Ascending aorta (tissue), 2 donors: ENCODE measurements at regions not wholly inside any gene's neighbourhood (a gene's known extent, or its start where the extent isn't known, plus 50 kb on each side); places are given as distances from the start of the nearest gene placed in this dataset.
"Not testable (repeated sequence)": the region's sequence is repeated elsewhere in the genome, so short reads cannot be mapped to it uniquely, and the experiment has no call there.

Experiments
- DNase-seq, 2 donors: peaks; one replicate each; pipeline ENCODE4 v3.0.0-alpha.2; 2019; ENCODE audit warnings: low spot score in 2 of 2
- H3K27ac ChIP-seq, 2 donors: fragments of 200-600 bp; sonication (generic); one replicate each; pipeline ENCODE4 v1.5.1; 2016 to 2017; ENCODE audit warnings: mild to moderate bottlenecking in 1 of 2
- H3K27me3 ChIP-seq: fragments of 200-600 bp; sonication (generic); one replicate; pipeline ENCODE4 v1.5.1; 2017
- H3K36me3 ChIP-seq, 2 donors: fragments of 200-600 bp; sonication (generic); one replicate each; pipeline ENCODE4 v1.5.1; 2016
- H3K4me1 ChIP-seq, 2 donors: fragments of 200-600 bp; sonication (generic); one replicate each; pipeline ENCODE4 v1.5.1; 2016 to 2017; ENCODE audit warnings: mild to moderate bottlenecking in 1 of 2
- H3K4me3 ChIP-seq, 2 donors: fragments of 200-600 bp; sonication (generic); one replicate each; pipeline ENCODE4 v1.5.1; 2016 to 2017; ENCODE audit warnings: mild to moderate bottlenecking in 1 of 2
- H3K9me3 ChIP-seq, 2 donors: fragments of 200-600 bp; sonication (generic); one replicate each; pipeline ENCODE4 v1.5.1; 2016
- CTCF ChIP-seq, 3 experiments: fragments of 200-600 bp in 2 of 3; fragments of 450-650 bp in 1 of 3; sonication (generic) in 2 of 3; IDR thresholded peaks; one replicate each; pipeline ENCODE4 v1.5.1; 2016 to 2019; ENCODE audit warnings: antibody characterized with exemption in 3 of 3, mild to moderate bottlenecking in 1 of 3, moderate library complexity in 1 of 3
- intact Hi-C: fragments of 100-400 bp; cut with DNase I; formaldehyde crosslinking; loops from one replicate; pipeline ENCODE4 v1.15.1; 2023

GRCh38 chrX:13485167-13485566 lies 84.2 kb upstream of the EGFL6 start:
- H3K27ac ChIP-seq: peak overlapping the region in 1 of 2 donors; percentile 27
- no peak for TF ChIP-seq CTCF (IDR thresholded peaks at IDR 0.05)
- H3K9me3 ChIP-seq: no peaks in the 10 kb centered on the region
- peaks cover 0 to 10% of the 10 kb centered on the region in 2 donors for H3K4me1 ChIP-seq
- intact Hi-C loops: loop anchor here (5.0 to 10.0 kb wide), 4 partner anchors 88 to 410 kb away; no protein-coding TSS in a partner anchor
- H3K27me3 ChIP-seq: no peaks in the 10 kb centered on the region
- no peak overlapping the region for H3K4me3 ChIP-seq
- no peak for DNase-seq
- no peaks in the 10 kb centered on the region for H3K36me3 ChIP-seq

- TF ChIP-seq CTCF (IDR thresholded peaks at IDR 0.05): no peak
- Histone ChIP-seq H3K9me3 (no peaks in the 10 kb centered on the region), H3K27ac (peak overlapping the region; percentile 62 to 65), H3K4me3 (no peak overlapping the region), H3K27me3 (no peaks in the 10 kb centered on the region), H3K4me1 (peaks cover 0 to 9% of the 10 kb centered on the region in 2 donors), H3K36me3 (no peaks in the 10 kb centered on the region)
- no peak for DNase-seq
- intact Hi-C loops: loop anchor here (5.0 to 10.0 kb wide), 2 partner anchors 51 to 411 kb away; no protein-coding TSS in a partner anchor
Observed at GRCh38 chrX:13483773-13484172, 85.6 kb upstream of the EGFL6 start.

GRCh38 chrX:13482746-13483541 lies 86.5 kb upstream of the EGFL6 start:
- Histone ChIP-seq H3K4me1 (peaks cover 0 to 4% of the 10 kb centered on the region in 2 donors), H3K27ac (peak overlapping the region; percentile 62 to 65), H3K36me3 (no peaks in the 10 kb centered on the region), H3K9me3 (no peaks in the 10 kb centered on the region), H3K27me3 (no peaks in the 10 kb centered on the region), H3K4me3 (no peak overlapping the region)
- no peak for TF ChIP-seq CTCF (IDR thresholded peaks at IDR 0.05)
- intact Hi-C loops: loop anchor here (5.0 to 10.0 kb wide), 2 partner anchors 51 to 412 kb away; no protein-coding TSS in a partner anchor
- no peak for DNase-seq

- peak overlapping the region in 1 of 2 donors; percentile 61 for H3K27ac ChIP-seq
- intact Hi-C loops: loop anchor here (5.0 to 10.0 kb wide), 2 partner anchors 48 to 414 kb away; no protein-coding TSS in a partner anchor
- not testable (repeated sequence) for H3K4me3 ChIP-seq, H3K36me3 ChIP-seq, H3K4me1 ChIP-seq, DNase-seq, H3K27me3 ChIP-seq, H3K9me3 ChIP-seq
Observed at GRCh38 chrX:13480780-13481179, 88.6 kb upstream of the EGFL6 start.

GRCh38 chrX:13479452-13479813 lies 90.0 kb upstream of the EGFL6 start:
- no peaks in the 10 kb centered on the region for H3K27me3 ChIP-seq
- H3K36me3 ChIP-seq: no peaks in the 10 kb centered on the region
- H3K27ac ChIP-seq: peak overlapping the region; percentile 61 to 72
- DNase-seq: no peak
- no peaks in the 10 kb centered on the region for H3K4me1 ChIP-seq
- H3K9me3 ChIP-seq: no peaks in the 10 kb centered on the region
- no peak overlapping the region for H3K4me3 ChIP-seq
- intact Hi-C loops: no loop called here
- TF ChIP-seq CTCF (IDR thresholded peaks at IDR 0.05): no peak

GRCh38 chrX:13478740-13479451 lies 90.5 kb upstream of the EGFL6 start:
- Histone ChIP-seq H3K4me3 (no peak overlapping the region), H3K9me3 (no peaks in the 10 kb centered on the region), H3K4me1 (no peaks in the 10 kb centered on the region), H3K27me3 (no peaks in the 10 kb centered on the region), H3K36me3 (no peaks in the 10 kb centered on the region), H3K27ac (peak overlapping the region; percentile 61 to 72)
- no peak for TF ChIP-seq CTCF (IDR thresholded peaks at IDR 0.05)
- intact Hi-C loops: no loop called here
- peak in 1 of 2 donors; percentile 69 for DNase-seq
